ENCODE measurements at regions not wholly inside any gene's neighbourhood (a gene's known extent, or its start where the extent isn't known, plus 50 kb on each side); places are given as distances from the start of the nearest gene placed in this dataset.

DNA sequence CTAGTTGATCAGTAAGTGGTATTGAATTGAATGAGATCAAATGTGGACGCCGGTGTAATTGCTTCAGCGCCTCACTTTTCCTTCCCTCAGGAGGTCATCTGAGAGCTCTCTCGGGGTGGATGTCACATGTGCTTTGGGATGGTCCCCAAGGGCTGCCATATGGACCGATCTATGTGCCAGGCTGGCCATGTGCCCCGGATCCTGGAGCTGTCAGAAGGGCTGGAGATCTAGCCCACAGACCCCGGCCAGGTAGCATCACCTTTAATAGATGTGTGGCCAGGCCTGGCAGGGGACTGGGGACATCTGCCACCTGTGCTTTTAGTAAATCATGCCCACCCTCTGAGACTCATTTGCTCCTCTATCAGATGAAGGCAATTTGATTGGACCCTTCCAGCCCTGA is 95.3 kb upstream of the CRHR1 start:
- DNase-seq: no peak

DNA sequence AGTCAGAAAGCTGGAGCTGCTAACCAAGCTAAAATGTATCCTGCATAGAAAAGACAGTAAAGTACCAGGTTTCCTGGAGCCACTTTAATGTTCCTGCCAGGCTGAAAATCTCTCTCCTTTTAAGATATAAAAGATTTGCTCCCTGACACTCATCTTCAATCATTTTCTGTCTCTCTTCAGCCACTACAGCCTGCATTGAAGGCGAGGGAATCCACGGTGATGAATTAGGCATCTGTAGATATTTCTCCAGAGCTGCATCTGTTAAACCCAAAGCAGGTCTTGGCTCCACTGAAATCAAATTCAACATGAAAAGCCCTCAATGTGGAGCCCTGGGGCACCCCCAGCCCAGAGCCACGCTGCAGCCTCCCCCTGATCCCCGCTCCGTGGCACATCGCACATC is 94.7 kb upstream of the CRHR1 start:
- DNase-seq: no peak

- no peak for DNase-seq
Measured at GRCh38 chr17:45690625-45691275, 93.4 kb upstream of the CRHR1 start.

DNA sequence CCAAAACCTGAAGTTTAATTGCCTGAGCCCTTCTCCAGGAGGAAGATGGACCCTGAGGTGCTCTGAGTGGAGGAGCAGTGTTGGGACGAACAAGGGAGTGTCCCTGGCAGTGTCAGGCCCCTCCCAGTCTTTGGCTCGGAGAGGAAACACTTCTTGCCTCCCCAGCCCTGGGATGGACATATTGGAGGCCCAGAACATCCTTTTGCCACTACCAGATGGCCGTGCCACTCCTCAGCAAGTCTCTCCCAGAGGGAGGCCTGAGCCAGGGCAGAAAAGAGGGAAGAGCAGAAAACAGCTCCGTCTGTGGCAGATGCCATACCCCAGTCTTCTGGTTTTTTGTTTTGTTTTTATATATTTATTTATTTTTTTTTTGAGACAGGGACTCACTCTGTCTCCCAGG is 91.5 kb upstream of the CRHR1 start:
- no peak for DNase-seq

- DNase-seq: no peak
Measured at GRCh38 chr17:45693792-45694191, 90.3 kb upstream of the CRHR1 start.

GRCh38 chr17:45696442-45696841 is 87.7 kb upstream of the CRHR1 start:
- DNase-seq: no peak

DNA sequence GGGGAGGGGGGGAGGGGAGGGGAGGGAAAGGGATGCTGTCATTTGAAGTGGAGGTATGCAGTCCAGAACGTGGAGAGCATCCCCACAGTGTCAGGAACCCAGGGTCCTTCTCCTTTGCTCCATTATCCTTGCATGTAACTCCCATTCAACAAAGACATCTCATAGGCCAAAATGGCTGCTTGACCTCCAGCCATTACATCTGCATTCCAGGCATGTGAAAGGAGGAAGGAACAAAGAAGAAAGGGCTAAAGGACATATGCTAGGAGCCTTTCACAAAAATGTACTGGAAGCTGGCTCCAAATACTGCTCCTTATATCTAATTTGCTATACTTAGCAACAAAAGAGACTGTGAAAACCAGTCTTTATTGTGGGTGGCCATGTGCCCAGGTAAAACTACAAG is 87.0 kb upstream of the CRHR1 start:
- DNase-seq: no peak

DNA sequence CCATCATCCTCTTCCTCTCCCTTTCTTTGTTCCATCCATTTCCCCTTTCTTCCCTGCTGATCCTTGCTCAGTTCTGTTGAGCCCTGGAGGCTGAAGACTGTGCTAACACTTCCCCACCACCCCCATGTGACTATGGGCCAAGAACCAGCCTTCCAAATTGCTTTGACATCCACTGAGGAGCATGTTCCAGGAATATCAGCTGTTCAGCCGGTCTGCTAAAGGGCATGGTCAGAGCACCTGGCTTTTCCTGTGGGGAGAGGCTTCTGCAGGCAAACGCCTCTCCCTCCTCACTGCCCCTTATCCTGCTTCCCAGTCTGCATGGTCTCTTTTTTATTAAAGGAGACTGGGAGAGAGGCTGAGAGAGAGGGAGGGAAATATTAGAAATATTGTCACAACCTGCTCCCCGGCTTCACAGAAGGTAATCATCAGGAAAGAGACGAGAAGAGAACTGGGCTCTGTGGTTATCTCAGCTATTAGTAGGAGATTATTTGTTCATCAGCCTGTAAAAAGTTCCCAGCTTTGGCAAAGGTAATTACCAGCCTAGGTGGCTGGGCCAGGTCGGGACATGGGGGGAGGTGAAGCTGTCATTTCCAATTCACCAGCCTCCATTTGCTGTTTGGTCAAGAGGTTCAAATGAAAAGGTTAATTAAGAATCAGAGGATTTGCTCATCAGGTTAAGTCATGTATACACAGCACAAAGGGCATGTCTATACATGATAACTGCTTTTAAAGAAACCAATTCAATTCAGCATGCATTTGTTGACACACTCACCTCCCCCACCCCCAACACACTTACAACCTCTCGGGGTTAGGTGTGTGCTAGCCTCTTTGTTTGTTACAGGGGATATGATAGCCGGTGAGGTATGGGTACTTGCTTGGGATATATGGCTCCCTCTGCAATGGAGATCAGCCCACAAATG is 83.7 kb upstream of the CRHR1 start:
- no peak for DNase-seq

GRCh38 chr17:45702666-45703266 is 81.4 kb upstream of the CRHR1 start:
- no peak for DNase-seq

GRCh38 chr17:45703348-45703747 is 80.8 kb upstream of the CRHR1 start:
- DNase-seq: no peak

DNA sequence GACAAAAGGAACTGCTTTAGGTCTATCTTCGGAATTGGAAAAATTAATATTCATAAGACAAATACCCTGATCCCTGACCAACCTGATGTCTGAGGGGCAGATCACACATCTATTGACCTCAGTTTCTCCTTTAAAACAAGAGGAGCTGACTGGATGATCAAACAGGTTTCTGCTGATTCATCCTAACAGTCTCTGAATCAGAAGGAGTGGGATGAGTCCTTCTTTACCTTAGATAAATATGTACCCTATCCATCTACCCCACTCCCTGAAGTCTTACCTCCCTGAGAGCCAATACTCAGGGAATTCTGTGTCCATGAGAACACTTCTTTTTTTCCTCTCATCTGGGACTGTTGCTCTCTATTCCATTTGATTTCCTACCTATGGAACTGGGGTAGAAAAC is 80.3 kb upstream of the CRHR1 start:
- no peak for DNase-seq

DNA sequence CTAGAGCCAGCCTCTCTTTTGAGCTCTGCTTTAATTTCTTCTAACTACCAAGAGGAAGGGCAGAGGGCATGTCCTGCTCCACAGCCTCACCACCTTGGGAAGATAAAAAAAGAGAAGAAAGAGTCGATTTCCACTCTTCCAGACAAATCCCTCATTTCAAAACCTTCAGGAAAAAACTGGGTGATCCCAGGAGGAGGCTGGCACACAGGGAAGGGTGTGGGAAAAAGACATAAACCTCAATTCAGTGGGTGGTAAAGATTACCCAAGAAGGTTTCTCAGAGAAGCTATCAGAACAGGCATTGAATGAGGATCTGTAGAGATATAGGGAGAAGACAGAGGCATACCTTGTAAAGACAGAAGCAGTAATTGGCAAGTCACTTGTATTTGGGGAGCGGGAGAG is 79.9 kb upstream of the CRHR1 start:
- DNase-seq: no peak

DNA sequence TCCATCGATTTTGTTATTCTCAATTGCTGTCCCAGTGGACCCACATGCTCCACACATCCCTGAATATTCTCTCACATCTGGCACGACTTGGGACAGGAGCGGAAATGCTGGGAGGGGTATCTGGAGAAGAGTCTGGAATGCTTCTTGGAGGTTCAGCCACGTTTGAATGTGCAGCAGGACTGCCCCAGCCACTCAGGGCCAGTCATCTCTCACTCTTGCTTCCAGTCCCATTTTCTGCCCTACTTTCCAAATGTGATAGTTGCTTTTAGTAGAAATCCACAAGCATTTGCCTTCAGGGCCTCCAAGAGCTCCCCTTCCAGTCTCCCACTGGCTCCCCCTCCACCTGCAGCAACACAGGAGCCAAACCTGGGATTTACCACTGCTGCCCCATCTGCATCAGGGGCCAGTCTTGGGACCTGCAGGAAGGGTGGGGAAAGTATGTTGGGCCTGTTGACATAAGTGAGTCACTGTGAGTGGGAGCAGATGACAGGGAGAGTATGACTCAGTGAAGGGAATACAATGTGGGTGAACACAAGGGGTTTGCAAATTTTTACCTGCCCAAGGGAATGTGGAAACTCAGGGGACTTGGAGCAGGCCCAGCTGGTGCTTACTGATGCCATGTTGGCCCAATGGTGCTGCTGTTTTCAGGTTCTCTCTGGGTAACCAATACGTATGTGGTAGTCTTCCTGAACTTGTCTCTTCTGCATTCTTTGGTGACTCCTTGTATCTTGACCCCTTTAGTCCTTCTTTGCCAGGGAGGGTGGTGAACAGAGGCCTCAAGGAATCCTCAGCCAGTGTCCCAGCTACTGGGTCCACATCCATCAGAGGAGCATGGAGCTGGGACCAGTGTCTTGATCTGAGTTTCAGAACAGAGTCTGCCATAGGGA is 78.8 kb upstream of the CRHR1 start:
- DNase-seq: peak; percentile 8

GRCh38 chr17:45706033-45706432 is 78.1 kb upstream of the CRHR1 start:
- no peak for DNase-seq

- DNase-seq: no peak
Measured at GRCh38 chr17:45708707-45709290, 75.3 kb upstream of the CRHR1 start.

- no peak for DNase-seq
Measured at GRCh38 chr17:45709728-45710288, 74.3 kb upstream of the CRHR1 start.

- no peak for DNase-seq
Measured at GRCh38 chr17:45715787-45716186, 68.3 kb upstream of the CRHR1 start.

DNA sequence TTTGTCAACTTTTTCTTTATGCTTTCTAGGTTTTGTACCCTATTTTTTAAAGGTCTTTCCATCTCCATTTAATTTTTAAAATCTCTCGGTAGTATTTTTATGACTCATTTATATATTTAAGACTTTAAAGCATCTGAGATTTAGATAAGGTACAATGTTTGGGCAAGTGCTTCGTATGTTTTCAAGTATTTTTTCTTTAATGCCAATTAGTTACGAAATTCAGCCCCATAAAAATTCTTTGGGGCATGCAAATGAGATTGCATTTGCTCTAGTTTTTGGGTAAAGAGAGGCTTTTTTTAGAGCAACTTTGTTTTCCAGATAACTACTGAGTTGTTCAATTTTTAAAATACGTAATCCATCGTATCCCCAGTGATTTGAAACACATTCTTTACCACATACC is 65.3 kb upstream of the CRHR1 start:
- no peak for DNase-seq

DNA sequence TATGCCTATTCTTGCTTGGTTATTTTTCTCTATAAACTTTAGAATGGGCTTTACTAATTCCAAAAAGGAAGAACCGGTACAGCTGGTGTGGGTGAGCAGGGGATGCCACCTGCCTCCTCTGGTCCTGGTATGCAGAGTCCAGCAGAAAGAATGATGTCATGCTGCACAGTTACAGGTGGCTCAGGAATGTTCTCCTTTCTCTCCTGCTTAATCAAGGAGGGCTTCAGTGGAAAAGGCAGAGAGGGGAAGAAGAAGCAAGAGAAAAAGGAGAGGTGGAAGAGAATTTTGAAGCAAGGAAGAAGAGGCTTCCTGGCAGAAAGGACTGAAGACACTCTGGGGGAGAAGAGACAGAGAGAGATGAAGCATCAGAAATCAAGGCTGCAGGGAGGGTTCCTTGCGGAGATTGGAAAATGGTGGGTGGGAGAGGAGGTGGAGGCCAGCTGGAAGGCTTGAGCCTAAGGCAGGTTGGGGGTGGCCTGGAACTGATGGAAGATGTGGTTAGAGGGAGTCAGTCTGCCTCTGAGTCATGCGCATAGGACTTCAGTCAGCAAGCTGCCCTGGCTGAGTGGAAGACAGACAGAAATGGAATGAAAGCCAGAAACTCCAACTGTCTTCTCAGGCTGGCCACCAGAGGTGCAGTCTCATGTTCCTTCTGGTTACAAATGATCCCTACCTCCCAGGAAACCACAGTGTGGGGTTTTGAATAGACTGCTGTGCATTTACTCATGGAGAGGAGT is 64.6 kb upstream of the CRHR1 start:
- no peak for DNase-seq

DNA sequence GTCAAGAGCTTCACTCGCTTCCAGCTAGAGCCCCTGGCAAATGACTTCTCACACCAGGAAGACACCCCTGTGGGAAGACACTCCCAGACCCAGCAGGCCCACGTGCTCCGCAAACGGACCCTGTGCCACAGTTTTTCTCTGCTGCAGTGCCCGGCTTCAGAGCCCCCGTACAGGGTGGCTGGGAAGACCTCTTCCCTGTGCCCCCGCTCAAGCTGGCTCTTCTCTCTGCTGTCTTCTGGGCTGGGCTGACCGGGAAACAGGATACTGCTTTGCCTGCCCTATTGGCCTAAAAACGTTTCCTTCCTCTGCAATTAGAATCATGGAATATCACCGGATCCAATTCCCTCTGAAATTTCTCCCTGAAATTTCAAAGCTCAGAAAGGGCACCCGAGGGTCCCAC is 63.7 kb upstream of the CRHR1 start:
- no peak for DNase-seq

GRCh38 chr17:45722161-45722560 is 62.0 kb upstream of the CRHR1 start:
- no peak for DNase-seq
